Colonic mucosa (tissue), 4 donors: ENCODE measurements at regions not wholly inside any gene's neighbourhood (a gene's known extent, or its start where the extent isn't known, plus 50 kb on each side); places are given as distances from the start of the nearest gene placed in this dataset.

Source experiments
- DNase-seq: peaks from one replicate; pipeline ENCODE4 v3.0.0-alpha.2; 2020
- H3K27ac ChIP-seq: fragments of 200-600 bp; one replicate; pipeline ENCODE4 v1.8.0; 2021
- H3K27me3 ChIP-seq: fragments of 200-600 bp; one replicate; pipeline ENCODE4 v1.8.0; 2021
- H3K36me3 ChIP-seq: fragments of 200-600 bp; one replicate; pipeline ENCODE4 v1.8.0; 2021
- H3K4me1 ChIP-seq: fragments of 200-600 bp; one replicate; pipeline ENCODE4 v1.8.0; 2021; ENCODE audit warnings: mild to moderate bottlenecking
- H3K4me3 ChIP-seq: fragments of 200-600 bp; one replicate; pipeline ENCODE4 v1.8.0; 2021
- H3K9ac ChIP-seq, 2 donors: one replicate each; pipeline ENCODE4 v1.7.0; 2013; ENCODE audit warnings: control low read depth in 2 of 2, low read depth in 2 of 2, low read length in 2 of 2
- H3K9me3 ChIP-seq: fragments of 200-600 bp; one replicate; pipeline ENCODE4 v1.8.0; 2021
- intact Hi-C: fragments of 100-400 bp; cut with DNase I; formaldehyde crosslinking; loops from one replicate; pipeline ENCODE4 v1.14.1; 2022
- TF ChIP-seq, protein P1 (sequence below): fragments of 200-600 bp; IDR thresholded peaks from one replicate; pipeline ENCODE4 v1.8.0; 2022; ENCODE audit warnings: antibody characterized with exemption, mild to moderate bottlenecking
- donor health status: healthy.
- donor health status: DM: no; HTN: no; CAD: no.
- donor health status: DM: no; HTN: no; CAD: no.

DNA sequence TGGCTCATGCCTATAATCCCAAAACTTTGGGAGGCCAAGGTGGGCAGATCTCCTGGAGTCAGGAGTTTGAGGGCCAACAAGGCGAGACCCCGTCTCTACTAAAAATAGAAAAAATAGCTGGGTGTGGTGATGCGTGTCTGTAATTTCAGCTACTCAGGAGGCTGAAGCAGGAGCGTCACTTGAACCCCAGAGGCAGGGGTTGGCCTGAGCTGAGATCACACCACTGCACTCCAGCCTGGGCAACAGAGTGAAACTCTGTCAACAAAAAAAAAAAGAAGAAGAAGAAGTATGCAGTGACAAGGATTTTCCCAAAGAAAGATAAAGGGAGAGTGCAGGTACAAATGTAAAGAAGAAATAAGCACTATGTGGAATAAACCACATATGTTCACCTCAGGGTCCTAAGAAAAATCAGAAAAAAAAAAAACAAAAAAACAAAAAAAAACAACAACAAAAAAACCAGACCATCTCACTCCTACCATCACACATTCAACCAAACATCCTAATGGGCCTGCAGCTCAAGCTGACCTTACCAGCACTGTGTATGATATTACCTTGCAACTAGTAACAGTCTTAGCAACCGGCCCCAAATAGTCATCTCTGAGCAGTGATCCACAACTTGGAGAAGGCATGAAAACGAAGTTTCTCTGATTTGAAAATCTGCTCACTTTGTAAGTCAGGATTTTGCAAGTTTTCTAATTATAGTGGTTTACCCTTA, 296.7 kb upstream of the PROK2 start:
- TF ChIP-seq, protein P1, sequence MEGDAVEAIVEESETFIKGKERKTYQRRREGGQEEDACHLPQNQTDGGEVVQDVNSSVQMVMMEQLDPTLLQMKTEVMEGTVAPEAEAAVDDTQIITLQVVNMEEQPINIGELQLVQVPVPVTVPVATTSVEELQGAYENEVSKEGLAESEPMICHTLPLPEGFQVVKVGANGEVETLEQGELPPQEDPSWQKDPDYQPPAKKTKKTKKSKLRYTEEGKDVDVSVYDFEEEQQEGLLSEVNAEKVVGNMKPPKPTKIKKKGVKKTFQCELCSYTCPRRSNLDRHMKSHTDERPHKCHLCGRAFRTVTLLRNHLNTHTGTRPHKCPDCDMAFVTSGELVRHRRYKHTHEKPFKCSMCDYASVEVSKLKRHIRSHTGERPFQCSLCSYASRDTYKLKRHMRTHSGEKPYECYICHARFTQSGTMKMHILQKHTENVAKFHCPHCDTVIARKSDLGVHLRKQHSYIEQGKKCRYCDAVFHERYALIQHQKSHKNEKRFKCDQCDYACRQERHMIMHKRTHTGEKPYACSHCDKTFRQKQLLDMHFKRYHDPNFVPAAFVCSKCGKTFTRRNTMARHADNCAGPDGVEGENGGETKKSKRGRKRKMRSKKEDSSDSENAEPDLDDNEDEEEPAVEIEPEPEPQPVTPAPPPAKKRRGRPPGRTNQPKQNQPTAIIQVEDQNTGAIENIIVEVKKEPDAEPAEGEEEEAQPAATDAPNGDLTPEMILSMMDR = no peak
- no peaks in the 10 kb centered on the region for H3K36me3 ChIP-seq
- H3K9ac ChIP-seq = no peak overlapping the region

DNA sequence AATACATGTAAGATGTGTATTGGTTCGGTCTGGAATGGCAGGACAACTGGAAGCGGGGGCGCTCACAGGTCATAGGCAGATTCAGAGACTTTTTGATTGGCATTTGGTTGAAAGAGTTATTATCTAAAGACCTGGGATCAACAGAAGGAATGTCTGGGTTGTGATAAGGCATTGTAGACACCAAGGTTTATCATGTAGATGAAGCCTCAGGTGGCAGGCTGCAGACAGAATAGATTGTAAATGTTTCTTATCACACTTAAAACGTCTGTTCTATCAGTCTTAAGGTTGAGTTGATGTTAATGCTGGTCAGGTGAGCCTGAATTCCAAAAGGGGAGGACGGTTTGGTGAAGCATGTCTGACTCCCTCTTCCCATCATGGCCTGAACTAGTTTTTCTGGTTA, 295.9 kb upstream of the PROK2 start:
- Histone ChIP-seq H3K36me3 (no peaks in the 10 kb centered on the region), H3K27me3 (no peaks in the 10 kb centered on the region), H3K9ac (no peak overlapping the region), H3K27ac (no peak overlapping the region), H3K4me1 (no peaks in the 10 kb centered on the region), H3K4me3 (no peak overlapping the region), H3K9me3 (no peaks in the 10 kb centered on the region)
- intact Hi-C loops = no loop called here
- TF ChIP-seq, protein P1 = no peak
- DNase-seq = no peak

More for the DNA sequence above, 296.7 kb upstream of the PROK2 start:
- intact Hi-C loops = no loop called here
- Histone ChIP-seq H3K4me1 (no peaks in the 10 kb centered on the region), H3K4me3 (no peak overlapping the region), H3K27ac (no peak overlapping the region), H3K27me3 (no peaks in the 10 kb centered on the region), H3K9me3 (no peaks in the 10 kb centered on the region)
- no peak for DNase-seq

DNA sequence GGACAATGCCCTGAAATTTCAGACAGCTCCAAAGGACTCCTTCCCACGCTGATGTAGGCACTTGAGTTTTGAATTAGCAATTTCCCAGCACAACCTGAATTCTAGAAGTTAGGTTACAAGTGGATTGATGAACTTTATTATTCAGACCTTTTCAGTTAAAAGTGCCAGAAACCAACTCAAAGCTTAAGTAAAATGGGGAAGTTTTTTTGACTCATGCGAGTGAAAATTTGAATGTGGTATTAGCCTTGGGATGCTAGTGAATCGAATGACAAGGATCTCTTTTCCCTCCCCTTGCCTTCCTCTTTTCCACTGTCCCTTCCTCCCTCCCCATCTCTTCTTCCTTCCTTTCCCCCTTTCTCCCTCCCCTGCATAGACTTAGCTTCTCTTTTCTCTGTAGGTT, 295.1 kb upstream of the PROK2 start:
- Histone ChIP-seq H3K27me3 (no peaks in the 10 kb centered on the region), H3K9ac (no peak overlapping the region), H3K36me3 (no peaks in the 10 kb centered on the region), H3K27ac (no peak overlapping the region), H3K4me3 (no peak overlapping the region), H3K4me1 (no peaks in the 10 kb centered on the region), H3K9me3 (no peaks in the 10 kb centered on the region)
- TF ChIP-seq, protein P1 = no peak
- intact Hi-C loops = no loop called here
- DNase-seq = no peak

DNA sequence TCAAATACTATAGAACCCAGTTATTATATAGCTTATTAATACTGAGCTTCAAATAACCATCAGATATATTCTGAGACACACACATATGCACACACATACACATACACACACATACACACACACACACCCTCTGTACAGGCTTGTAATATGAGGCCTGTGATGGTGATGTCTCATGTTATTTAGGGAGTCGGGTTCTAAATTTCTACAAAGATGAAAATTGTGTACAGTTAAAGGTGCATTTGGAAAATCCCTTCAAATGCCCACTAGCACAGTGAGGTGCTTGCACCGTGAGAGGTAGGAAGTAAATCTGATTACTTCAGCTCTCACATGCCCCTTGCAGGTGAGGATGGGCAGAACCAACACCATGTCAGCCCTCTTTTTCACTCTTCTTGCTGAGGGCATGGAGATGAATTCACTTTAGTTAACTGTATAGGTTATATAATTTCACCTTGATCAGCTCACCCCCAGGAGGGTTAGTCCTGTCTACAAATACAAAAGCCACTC, 294.5 kb upstream of the PROK2 start:
- Histone ChIP-seq H3K27ac (no peak overlapping the region), H3K9me3 (no peaks in the 10 kb centered on the region), H3K4me3 (no peak overlapping the region), H3K4me1 (no peaks in the 10 kb centered on the region), H3K9ac (no peak overlapping the region), H3K36me3 (no peaks in the 10 kb centered on the region), H3K27me3 (no peaks in the 10 kb centered on the region)
- intact Hi-C loops = no loop called here
- no peak for DNase-seq
- TF ChIP-seq, protein P1 = no peak

DNA sequence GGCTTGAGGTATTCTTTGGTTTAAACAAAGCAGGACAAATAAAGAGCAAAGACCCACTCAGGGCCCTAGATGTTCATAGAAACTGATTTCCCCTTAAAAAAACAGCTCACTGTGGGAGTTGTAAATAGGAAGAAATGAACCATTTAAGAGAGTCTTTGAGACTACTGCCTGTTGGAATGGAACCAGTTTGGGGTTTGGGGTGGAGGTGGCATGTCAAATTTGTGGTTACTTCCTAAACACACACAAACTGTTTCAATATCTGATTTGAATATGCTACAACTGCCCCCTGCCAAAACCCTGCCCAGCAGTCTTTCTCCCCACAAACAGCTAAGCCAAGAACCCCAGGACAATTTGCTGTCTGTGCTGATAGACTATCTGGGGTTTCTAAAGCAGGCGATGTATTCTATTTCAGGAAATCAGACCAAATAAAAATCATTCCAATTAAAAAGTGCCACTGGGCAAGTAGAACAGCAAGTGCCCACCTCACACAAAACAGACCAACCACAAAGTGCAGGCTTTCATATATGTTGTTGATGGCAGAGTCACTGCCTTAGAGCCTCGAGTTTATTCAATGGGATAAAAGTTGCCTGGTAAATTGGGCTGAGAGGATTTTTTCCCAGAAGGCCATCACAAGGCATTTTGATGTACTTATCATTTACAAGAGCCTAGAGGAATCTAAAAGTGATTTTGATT, 293.9 kb upstream of the PROK2 start:
- DNase-seq = no peak
- Histone ChIP-seq H3K4me3 (no peak overlapping the region), H3K9me3 (no peaks in the 10 kb centered on the region), H3K27ac (no peak overlapping the region), H3K27me3 (no peaks in the 10 kb centered on the region), H3K36me3 (no peaks in the 10 kb centered on the region), H3K9ac (no peak overlapping the region), H3K4me1 (no peaks in the 10 kb centered on the region)
- TF ChIP-seq, protein P1 = no peak
- intact Hi-C loops = no loop called here
